NCI-H146 treated with DMSO at 0.1 percent for 48 hours (cell line): ENCODE measurements at regions not wholly inside any gene's neighbourhood (a gene's known extent, or its start where the extent isn't known, plus 50 kb on each side); places are given as distances from the start of the nearest gene placed in this dataset.
"Not testable (repeated sequence)": the region's sequence is repeated elsewhere in the genome, so short reads cannot be mapped to it uniquely, and the experiment has no call there.

Experiments used
- DNase-seq: peaks from one replicate; lab custom pipeline; 2025; ENCODE audit not compliant: unreplicated experiment; lab: John Stamatoyannopoulos, UW

DNA sequence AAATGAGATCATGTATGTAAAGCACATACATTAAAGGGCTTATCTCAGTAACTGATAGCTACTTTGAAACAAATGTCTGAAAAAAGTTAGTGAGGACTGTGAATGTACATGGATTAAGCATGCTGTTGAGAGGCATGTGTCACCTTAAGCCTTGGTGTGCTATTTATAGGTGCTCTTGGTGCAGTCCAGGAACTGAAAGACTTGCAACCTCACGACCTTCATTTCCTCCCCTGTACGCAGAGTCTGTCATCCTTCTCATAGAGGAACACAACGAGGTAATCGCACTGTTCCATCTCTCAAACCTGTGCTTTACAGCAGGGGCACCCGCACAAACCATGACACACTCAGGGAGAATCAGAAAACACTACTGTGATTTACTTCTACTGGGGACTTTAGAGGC, 65.6 kb downstream of the UFM1 start:
- DNase-seq: no peak

- DNase-seq: no peak
Observed at GRCh38 chr13:38417241-38417640, 67.6 kb downstream of the UFM1 start.

GRCh38 chr13:38417727-38418126, 68.1 kb downstream of the UFM1 start:
- no peak for DNase-seq

GRCh38 chr13:38418286-38418685, 68.6 kb downstream of the UFM1 start:
- DNase-seq: no peak

- DNase-seq: no peak
Observed at GRCh38 chr13:38419312-38419873, 69.7 kb downstream of the UFM1 start.

GRCh38 chr13:38421590-38422560, 72.2 kb downstream of the UFM1 start:
- DNase-seq: no peak

DNA sequence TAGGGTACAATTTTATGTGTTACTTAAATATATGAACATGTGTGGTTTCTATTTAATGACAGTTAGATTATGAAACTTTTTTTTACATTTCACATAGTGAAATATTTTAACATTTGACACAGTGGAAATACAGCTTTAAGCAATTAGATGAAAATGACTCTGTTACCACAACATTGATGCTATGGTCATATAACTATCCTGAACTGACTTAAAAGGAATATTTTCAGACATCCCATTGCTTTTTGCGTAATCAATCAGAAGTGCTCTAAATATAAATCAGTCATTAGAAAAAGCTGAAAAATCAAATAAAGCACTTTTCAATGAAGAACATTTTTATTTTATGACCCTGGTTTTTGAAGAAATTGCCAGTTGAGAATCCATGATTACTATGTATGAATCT, 80.3 kb downstream of the UFM1 start:
- DNase-seq: no peak

DNA sequence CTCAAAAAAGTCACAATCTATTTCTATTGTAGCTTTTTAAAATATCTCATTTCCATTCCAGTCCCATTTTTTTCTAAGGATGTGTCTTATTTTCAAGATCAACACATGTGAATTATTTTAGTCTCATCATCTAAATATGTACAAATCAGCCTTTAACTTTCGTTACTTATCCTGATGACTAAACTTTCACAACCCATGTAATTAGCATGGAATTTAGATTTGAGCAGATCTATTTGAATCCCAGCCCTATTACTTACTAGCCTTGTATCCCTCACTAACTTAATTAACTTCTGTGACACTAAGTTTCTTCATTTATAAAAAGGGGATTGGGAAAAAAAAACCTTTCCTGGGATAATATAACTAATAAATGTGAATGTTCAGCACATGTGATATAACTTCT, 81.1 kb downstream of the UFM1 start:
- no peak for DNase-seq

DNA sequence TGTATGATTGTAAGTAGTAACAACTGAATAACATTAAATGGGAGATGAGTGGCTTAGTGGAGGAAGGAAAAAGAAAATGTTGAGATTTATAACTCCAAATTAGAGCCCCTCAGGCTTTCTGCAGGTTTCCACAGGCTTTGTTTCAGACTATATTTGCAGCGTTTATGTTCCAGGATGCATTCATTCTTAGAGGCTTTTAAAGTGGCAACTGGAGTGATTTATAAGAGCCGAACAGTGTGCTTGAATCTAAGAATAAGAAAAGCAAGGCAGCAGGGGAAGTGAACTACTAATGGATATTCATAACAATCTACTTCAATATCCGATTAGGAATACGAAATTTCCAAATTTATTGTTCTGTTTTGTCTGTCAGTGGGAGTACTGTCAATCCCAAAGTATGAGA, 91.0 kb downstream of the UFM1 start:
- no peak for DNase-seq

DNA sequence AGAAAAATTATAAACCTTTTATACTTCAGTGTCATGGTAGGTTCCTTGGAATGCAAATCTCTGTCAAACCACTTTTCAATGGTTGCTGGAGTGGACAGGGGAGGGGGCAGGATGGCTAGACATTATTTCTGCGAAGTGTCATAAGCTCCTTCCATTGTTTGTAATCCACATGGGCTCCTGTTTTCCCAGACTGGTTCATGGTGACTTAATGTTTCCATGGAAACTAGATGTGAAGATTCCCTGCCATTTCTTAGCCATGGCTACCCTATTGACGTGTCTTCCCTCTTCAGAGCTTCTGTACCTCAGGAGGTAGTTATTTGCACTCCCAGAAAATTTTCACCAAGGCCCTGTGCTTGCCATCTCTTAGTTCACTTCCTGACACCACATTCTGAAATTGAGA, 95.3 kb downstream of the UFM1 start:
- no peak for DNase-seq

DNA sequence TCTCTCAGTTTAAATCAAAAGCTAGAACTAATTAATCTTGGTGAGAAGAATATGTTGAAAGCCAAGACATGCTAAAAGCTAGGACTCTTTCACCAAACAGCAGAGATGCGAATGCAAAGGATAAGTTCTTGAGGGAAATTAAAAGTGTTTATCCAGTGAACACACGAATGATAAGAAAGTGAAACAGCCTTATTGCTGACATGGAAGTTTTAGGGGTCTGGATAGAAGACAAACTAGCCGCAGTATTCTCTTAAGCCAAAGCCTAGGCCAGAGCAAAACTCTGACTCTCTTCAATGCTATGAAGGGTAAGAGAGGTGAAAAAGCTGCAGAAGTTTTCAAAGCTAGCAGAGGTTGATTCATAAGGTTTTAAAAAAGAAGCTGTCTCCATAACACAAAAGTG, 103.0 kb downstream of the UFM1 start:
- DNase-seq: no peak

DNA sequence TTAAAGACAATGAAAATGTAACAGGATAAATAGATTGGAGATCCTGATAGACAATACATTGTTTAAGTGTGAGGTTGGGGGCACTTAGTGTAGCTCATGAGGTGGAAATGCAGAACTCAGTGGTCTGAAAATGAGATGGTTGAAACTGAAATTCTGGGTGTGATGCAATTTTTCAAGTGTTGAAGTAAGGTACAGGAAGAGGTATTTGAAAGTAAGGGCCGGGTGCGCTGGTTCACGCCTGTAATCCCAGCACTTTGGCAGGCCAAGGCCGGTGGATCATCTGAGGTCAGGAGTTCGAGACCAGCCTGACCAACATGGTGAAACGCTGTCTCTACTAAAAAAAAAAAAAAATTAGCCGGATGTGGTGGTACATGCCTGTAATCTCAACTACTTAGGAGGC, 113.0 kb downstream of the UFM1 start:
- DNase-seq: no peak

DNA sequence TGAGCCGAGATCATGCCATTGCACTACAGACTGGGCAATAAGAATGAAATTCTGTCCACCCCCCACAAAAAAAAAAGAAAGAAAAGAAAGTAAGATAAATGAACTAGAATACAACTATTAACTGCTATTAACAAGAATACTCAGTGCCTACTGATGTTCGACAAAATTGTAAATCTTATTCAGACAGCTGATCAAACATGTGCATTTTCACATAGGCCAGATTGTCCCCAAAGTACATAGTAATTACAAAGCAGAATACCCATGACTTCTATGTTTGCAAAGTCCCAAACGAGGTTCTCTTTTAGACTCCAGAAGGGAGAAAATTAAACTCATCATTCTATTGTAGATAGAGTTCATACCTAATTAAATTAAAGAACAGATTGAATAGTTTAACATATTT, 113.4 kb downstream of the UFM1 start:
- peak; percentile 71 for DNase-seq

DNA sequence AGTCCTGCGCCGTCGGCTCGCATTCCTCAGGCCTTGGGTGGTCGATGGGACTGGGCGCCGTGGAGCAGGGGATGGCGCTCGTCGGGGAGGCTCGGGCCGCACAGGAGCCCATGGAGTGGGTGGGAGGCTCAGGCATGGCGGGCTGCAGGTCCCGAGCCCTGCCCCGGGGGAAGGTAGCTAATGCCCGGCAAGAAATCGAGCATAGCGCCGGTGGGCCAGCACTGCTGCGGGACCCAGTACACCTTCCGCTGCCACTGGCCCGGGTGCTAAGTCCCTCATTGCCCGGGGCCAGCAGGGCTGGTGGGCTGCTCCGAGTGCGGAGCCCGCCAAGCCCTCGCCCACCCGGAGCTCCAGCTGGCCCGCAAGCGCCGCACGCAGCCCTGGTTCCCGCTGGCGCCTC, 122.8 kb downstream of the UFM1 start:
- not testable (repeated sequence) for DNase-seq

GRCh38 chr13:38473305-38473704, 123.7 kb downstream of the UFM1 start:
- DNase-seq: no peak

- no peak for DNase-seq
Observed at GRCh38 chr13:38477676-38478075, 128.0 kb downstream of the UFM1 start.

DNA sequence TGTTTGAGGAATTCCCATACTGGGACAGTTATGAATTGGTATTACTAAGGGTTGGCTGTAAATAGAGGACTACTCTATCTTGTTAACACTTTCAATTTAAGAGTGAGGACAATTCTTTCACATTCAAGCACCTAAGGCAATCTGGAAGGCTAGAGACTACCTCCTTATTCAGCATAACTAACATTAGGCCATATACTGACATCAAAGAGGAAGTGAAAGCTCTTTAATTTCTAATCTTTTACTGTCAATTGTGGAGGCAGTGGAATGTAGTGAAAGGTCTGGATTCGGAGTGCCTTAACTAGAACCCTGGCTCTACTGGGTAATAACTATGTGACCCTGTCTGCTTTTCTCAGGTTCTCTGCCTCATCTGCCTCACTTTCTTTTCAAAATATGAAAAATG, 134.0 kb downstream of the UFM1 start:
- DNase-seq: no peak

DNA sequence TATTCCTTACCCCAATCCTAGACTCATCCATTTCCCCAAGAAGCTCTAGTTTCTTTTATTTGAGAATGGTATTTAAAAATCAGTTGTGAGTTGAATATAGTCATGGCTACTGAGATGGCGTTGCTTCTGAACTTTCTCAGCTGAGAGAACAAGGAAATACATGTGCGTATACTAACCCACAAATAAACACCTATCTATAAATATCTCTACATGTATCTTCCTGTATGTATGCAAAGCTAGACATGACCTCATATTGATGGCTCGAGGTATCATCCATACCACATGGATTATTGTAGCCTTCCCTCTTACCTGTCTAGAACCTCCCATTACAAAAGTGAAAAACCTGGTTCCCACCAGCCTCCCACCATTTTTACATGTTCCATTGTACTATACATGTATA, 141.0 kb downstream of the UFM1 start:
- DNase-seq: no peak

GRCh38 chr13:38494445-38494844, 144.8 kb downstream of the UFM1 start:
- no peak for DNase-seq

DNA sequence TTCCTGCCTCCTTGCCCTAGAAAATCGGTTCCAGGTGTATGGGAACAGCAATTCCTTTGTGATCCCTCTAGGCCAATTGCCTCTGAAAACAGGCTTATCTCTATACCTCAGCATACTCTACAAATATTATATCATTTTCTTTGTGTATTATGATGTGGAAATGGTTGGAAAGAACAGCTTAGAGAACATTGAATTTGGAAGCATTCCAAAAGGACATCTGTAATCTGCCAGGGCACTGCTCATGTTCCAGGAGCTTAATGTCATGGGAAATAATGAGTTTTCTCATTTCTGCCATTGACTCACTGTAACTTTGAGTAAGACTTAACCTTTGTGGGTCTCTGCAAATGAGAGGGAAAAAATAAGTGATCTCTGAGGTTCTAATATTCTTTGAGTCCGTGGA, 147.3 kb downstream of the UFM1 start:
- peak; percentile 16 for DNase-seq

- no peak for DNase-seq
Observed at GRCh38 chr13:38498271-38498670, 148.6 kb downstream of the UFM1 start.

DNA sequence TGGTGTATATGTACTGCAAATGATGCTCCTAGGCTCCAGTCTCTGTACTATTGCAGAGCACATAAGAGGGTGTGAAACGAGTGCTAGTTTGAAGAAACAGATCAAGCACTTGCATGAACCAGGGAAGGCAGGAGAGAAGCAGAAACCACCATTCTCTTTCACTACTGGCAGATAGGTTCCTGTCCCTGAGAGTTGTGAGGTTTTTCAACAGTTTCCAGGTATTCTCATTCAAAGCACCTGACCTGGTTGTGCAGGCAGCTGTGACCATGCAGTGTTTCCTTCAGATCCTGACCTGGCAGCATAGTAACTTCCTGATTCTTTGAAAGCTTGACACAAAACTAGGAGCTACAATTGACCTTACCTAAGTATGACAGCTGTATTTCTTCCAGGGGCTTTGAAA, 164.9 kb downstream of the UFM1 start:
- no peak for DNase-seq

DNA sequence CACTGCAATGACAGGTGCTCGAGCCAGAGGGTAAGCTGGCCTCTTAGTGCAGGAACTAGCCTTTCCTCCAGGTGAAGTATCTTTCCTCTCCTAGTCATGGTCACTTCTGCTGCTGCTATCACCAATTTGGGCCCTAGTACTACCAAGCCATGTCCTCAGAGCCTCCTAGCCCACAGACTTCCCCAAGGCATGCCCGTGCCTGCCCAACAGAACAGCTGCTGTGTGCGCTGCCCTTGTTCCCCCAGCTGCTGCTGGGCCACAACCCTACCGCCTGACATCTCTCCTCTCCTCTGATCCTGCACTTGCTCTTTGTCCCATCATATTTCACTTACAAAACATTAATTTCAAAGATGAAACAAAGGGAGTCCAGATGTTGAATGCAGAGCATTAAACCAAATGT, 168.5 kb upstream of the FREM2 start:
- no peak for DNase-seq
